ENCODE measurements at regions not wholly inside any gene's neighbourhood (a gene's known extent, or its start where the extent isn't known, plus 50 kb on each side); places are given as distances from the start of the nearest gene placed in this dataset.

DNA sequence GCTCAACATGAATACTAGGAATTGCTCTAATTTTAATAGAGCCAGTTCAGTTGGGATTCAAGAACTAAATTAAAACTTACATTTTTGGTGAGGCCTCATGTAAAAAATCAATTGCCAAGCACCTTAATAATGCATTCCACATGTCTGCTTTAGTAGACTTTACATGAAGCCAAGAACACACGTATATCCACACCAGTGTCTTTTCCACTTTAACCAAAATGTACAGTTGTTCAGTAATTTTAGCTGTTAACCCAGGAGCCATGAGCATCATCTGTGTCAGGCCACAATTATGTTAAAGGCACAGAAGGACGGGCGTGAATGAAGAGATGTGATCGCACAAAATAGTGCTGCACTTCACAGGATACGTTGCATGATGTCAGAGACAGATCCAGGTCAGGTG lies 136.7 kb downstream of the TLR5 start:
- no peak overlapping the region for H2AK5ac ChIP-seq (ENCODE audit: low read depth, low read length)
- H3K56ac ChIP-seq (ENCODE audit: extremely low read depth, insufficient read depth, low read length) = no peak overlapping the region
- H3K4me2 ChIP-seq (ENCODE audit: low read depth, low read length) = no peak overlapping the region
- H3K9me3 ChIP-seq (ENCODE audit: control insufficient read depth, insufficient read depth, low read length) = no peaks in the 10 kb centered on the region
- no peak overlapping the region for H2AK9ac ChIP-seq (replicated peaks; ENCODE audit: low read depth, low read length, poor library complexity)
- H3K9ac ChIP-seq (ENCODE audit: low read depth, low read length) = no peak overlapping the region
- intact Hi-C loops (cut with micrococcal nuclease) (loop anchor here (5.0 kb wide), 1 partner anchor 189 kb away; the partner anchor contains the start of gene DISP1), in situ Hi-C loops (cut with MboI; ENCODE audit: low sequenced_read_pairs) (no loop called here), dilution Hi-C loops (cut with HindIII; ENCODE audit: low sequenced_read_pairs, unreplicated experiment) (no loop called here)
- H3K79me1 ChIP-seq (ENCODE audit: low read depth in 1 of 2, low read length in 2 of 2) = no peaks in the 10 kb centered on the region
- peaks cover 3% of the 10 kb centered on the region; the same call in 1 of the 2 replicates for H3K9me1 ChIP-seq (ENCODE audit: insufficient read depth, low read length)
- POLR2A ChIA-PET (ENCODE audit: unreplicated experiment) = no interaction called here
- peaks cover 6% of the 10 kb centered on the region for H3K36me3 ChIP-seq (ENCODE audit: control insufficient read depth, insufficient read depth, low read length)
- H3K4ac ChIP-seq (ENCODE audit: low read depth, low read length) = no peak overlapping the region
- TF ChIP-seq RFX5 (IDR thresholded peaks at IDR 0.05; ENCODE audit: low read depth, low read length) = no peak
- TF ChIP-seq MXI1 (IDR thresholded peaks at IDR 0.05; ENCODE audit: borderline replicate concordance, low read depth, low read length) = no peak
- TF ChIP-seq CTCF (conservative IDR thresholded peaks at IDR 0.05; ENCODE audit: low read depth, low read length) = no peak
- TF ChIP-seq, protein P1, sequence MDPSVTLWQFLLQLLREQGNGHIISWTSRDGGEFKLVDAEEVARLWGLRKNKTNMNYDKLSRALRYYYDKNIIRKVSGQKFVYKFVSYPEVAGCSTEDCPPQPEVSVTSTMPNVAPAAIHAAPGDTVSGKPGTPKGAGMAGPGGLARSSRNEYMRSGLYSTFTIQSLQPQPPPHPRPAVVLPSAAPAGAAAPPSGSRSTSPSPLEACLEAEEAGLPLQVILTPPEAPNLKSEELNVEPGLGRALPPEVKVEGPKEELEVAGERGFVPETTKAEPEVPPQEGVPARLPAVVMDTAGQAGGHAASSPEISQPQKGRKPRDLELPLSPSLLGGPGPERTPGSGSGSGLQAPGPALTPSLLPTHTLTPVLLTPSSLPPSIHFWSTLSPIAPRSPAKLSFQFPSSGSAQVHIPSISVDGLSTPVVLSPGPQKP (IDR thresholded peaks at IDR 0.05; ENCODE audit: borderline replicate concordance, low read depth, low read length) = no peak
- TF ChIP-seq RCOR1 (IDR thresholded peaks at IDR 0.05; ENCODE audit: insufficient replicate concordance, low read length) = no peak
- no peak for TF ChIP-seq RAD21 (IDR thresholded peaks at IDR 0.05; ENCODE audit: low read length)
- no peak for TF ChIP-seq FOS (IDR thresholded peaks at IDR 0.05; ENCODE audit: low read depth, low read length)
- no peak overlapping the region for H4K8ac ChIP-seq (ENCODE audit: low read depth in 2 of 2, low read length in 2 of 2)
- no peak for DNase-seq
- no peak overlapping the region for H2BK15ac ChIP-seq (ENCODE audit: low read depth, low read length)
- CTCF ChIA-PET = no interaction called here
- H4K91ac ChIP-seq (ENCODE audit: insufficient read depth, low read depth, low read length) = no peak overlapping the region
- H3K27ac ChIP-seq (ENCODE audit: insufficient read depth, low read length) = no peak overlapping the region
- H3K23ac ChIP-seq (ENCODE audit: low read depth, low read length) = no peak overlapping the region
- no peaks in the 10 kb centered on the region for H3K27me3 ChIP-seq (ENCODE audit: control insufficient read depth, insufficient read depth, low read length)
- 98% methylated on average over 4 of the region's 5 CpGs; no CpG with 5 or more reads in 1 of the 2 experiments for WGBS, 2 experiments (ENCODE audit: extremely low coverage in 2 of 2, insufficient read length in 1 of 2)
- no peak for ATAC-seq (ENCODE audit: low read depth)
- no peak overlapping the region for H3K4me3 ChIP-seq (ENCODE audit: insufficient read depth, low read depth, low read length)
- no TSS peak for BruUV-seq (replicated peaks)
- no peak overlapping the region for H2BK20ac ChIP-seq (ENCODE audit: low read depth, low read length)
- H3K4me1 ChIP-seq (ENCODE audit: control insufficient read depth, insufficient read depth, low read length) = 0 out of 2 replicates have a peak, but pooled peaks cover 4% of the 10 kb centered on the region
- H4K20me1 ChIP-seq (ENCODE audit: insufficient read depth, low read length) = no peaks in the 10 kb centered on the region
- H2AFZ ChIP-seq (replicated peaks; ENCODE audit: low read length, poor library complexity) = no peak overlapping the region
- no peak overlapping the region for H2BK5ac ChIP-seq (ENCODE audit: low read depth, low read length, poor library complexity, severe bottlenecking)
- no peak overlapping the region for H2BK120ac ChIP-seq (ENCODE audit: low read depth, low read length)
- no peak overlapping the region for H3K14ac ChIP-seq (replicated peaks; ENCODE audit: low read depth, low read length)
- no peak overlapping the region for H4K5ac ChIP-seq (ENCODE audit: low read depth, low read length)
- H3K18ac ChIP-seq (ENCODE audit: low read depth, low read length) = no peak overlapping the region
